GM23338 (cell line): ENCODE measurements at regions not wholly inside any gene's neighbourhood (a gene's known extent, or its start where the extent isn't known, plus 50 kb on each side); places are given as distances from the start of the nearest gene placed in this dataset.

Experiments
- ATAC-seq: fragments of 200-7000 bp; cut with Tn5 transposase; 3 replicates; pipeline ENCODE4 v1.9.1; 2020
- DNase-seq: peaks from one replicate; pipeline ENCODE4 v3.0.0-alpha.2; 2015; ENCODE audit warnings: low spot score
- H2AFZ ChIP-seq: fragments of 200-600 bp; sonication (generic); 2 replicates; pipeline ENCODE4 v1.8.0; 2016; ENCODE audit warnings: antibody characterized with exemption, mild to moderate bottlenecking, moderate library complexity
- H3F3A ChIP-seq: fragments of 200-600 bp; sonication (generic); replicated peaks from 2 replicates; pipeline ENCODE4 v1.8.0; 2017; ENCODE audit warnings: antibody characterized with exemption, mixed run types, low read depth
- H3K27ac ChIP-seq: fragments of 200-600 bp; sonication (generic); 2 replicates; pipeline ENCODE4 v1.6.1; 2016; ENCODE audit warnings: low read depth
- H3K27me3 ChIP-seq: fragments of 200-600 bp; sonication (generic); 2 replicates; pipeline ENCODE4 v1.8.0; 2016; ENCODE audit warnings: mild to moderate bottlenecking, mixed run types, moderate library complexity; ENCODE audit not compliant: insufficient read depth
- H3K36me3 ChIP-seq: fragments of 200-600 bp; sonication (generic); 2 replicates; pipeline ENCODE4 v1.8.0; 2016; ENCODE audit warnings: mild to moderate bottlenecking; ENCODE audit not compliant: insufficient read depth
- H3K4me1 ChIP-seq: fragments of 200-600 bp; sonication (generic); 2 replicates; pipeline ENCODE4 v1.8.0; 2016; ENCODE audit warnings: mild to moderate bottlenecking, moderate library complexity; ENCODE audit not compliant: insufficient read depth
- H3K4me2 ChIP-seq: fragments of 200-600 bp; sonication (generic); 2 replicates; pipeline ENCODE4 v1.7.1; 2017; ENCODE audit warnings: mixed run types
- H3K4me3 ChIP-seq: fragments of 200-600 bp; sonication (generic); 2 replicates; pipeline ENCODE4 v1.6.1; 2016; ENCODE audit warnings: mixed run types
- H3K79me2 ChIP-seq: fragments of 200-600 bp; sonication (generic); replicated peaks from 2 replicates; pipeline ENCODE4 v1.8.0; 2017; ENCODE audit warnings: mild to moderate bottlenecking; ENCODE audit not compliant: insufficient read depth
- H3K9me2 ChIP-seq: fragments of 200-600 bp; sonication (generic); 2 replicates; pipeline ENCODE4 v1.8.0; 2017; ENCODE audit not compliant: insufficient read depth
- H4K20me1 ChIP-seq: fragments of 200-600 bp; sonication (generic); replicated peaks from 2 replicates; pipeline ENCODE4 v1.8.0; 2017; ENCODE audit warnings: mild to moderate bottlenecking; ENCODE audit not compliant: insufficient read depth
- H3K27ac Mint-ChIP-seq: 2 replicates; pipeline ENCODE4 v1.8.0; 2020; ENCODE audit warnings: inconsistent platforms, mild to moderate bottlenecking, moderate library complexity, mixed read lengths
- H3K27me3 Mint-ChIP-seq: 3 replicates; pipeline ENCODE4 v1.8.0; 2022; ENCODE audit warnings: low read depth, mild to moderate bottlenecking, moderate library complexity, mixed read lengths, inconsistent platforms; ENCODE audit not compliant: insufficient read depth, poor library complexity
- H3K36me3 Mint-ChIP-seq: 3 replicates; pipeline ENCODE4 v1.8.0; 2021; ENCODE audit warnings: low read depth, mild to moderate bottlenecking, inconsistent platforms, moderate library complexity, mixed read lengths
- H3K4me1 Mint-ChIP-seq: 3 replicates; pipeline ENCODE4 v1.8.0; 2020; ENCODE audit warnings: mild to moderate bottlenecking, inconsistent platforms, mixed read lengths
- H3K4me3 Mint-ChIP-seq: 3 replicates; pipeline ENCODE4 v1.8.0; 2021; ENCODE audit warnings: moderate library complexity, mild to moderate bottlenecking, inconsistent platforms, mixed read lengths
- H3K9me3 Mint-ChIP-seq: 3 replicates; pipeline ENCODE4 v1.8.0; 2020; ENCODE audit warnings: moderate library complexity, mild to moderate bottlenecking, inconsistent platforms, mixed read lengths
- CREB1 ChIP-seq: fragments of 250-450 bp; sonication (Bioruptor Pico); IDR thresholded peaks from 2 replicates; pipeline ENCODE4 v1.5.0; 2020; ENCODE audit warnings: low read depth, mild to moderate bottlenecking, moderate library complexity
- EZH2 ChIP-seq: fragments of 200-600 bp; sonication (generic); IDR thresholded peaks from one replicate; pipeline ENCODE4 v1.8.0; 2017; ENCODE audit warnings: antibody characterized with exemption, mild to moderate bottlenecking, low read depth; ENCODE audit not compliant: unreplicated experiment
- EZH2phosphoT487 ChIP-seq: fragments of 200-600 bp; sonication (generic); IDR thresholded peaks from one replicate; pipeline ENCODE4 v1.8.1; 2018; ENCODE audit warnings: antibody characterized with exemption; ENCODE audit not compliant: unreplicated experiment
- JUNB ChIP-seq: IDR thresholded peaks from one replicate; pipeline ENCODE4 v1.6.1; 2016; ENCODE audit warnings: antibody characterized with exemption; ENCODE audit not compliant: unreplicated experiment
- NANOG ChIP-seq: IDR thresholded peaks from 2 replicates; pipeline ENCODE4 v1.6.1; 2016; ENCODE audit warnings: antibody characterized with exemption, borderline replicate concordance
- POLR2AphosphoS5 ChIP-seq: IDR thresholded peaks from 2 replicates; pipeline ENCODE4 v1.6.1; 2016; ENCODE audit warnings: antibody characterized with exemption, low read depth
- STAT1 ChIP-seq: IDR thresholded peaks from one replicate; pipeline ENCODE4 v1.6.1; 2016; ENCODE audit warnings: antibody characterized with exemption; ENCODE audit not compliant: unreplicated experiment
- ZNF114 ChIP-seq: fragments of 250-450 bp; sonication (Bioruptor Pico); IDR thresholded peaks from 2 replicates; pipeline ENCODE4 v1.5.0; 2020; ENCODE audit warnings: mild to moderate bottlenecking, moderate library complexity
- ZNF331 ChIP-seq: fragments of 250-450 bp; sonication (Bioruptor Pico); IDR thresholded peaks from 2 replicates; pipeline ENCODE4 v1.5.0; 2020; ENCODE audit warnings: low read depth, mild to moderate bottlenecking, moderate library complexity
- TF ChIP-seq, protein P1 (sequence below): fragments of 250-450 bp; sonication (Bioruptor Pico); IDR thresholded peaks from 2 replicates; pipeline ENCODE4 v1.5.0; 2020; ENCODE audit warnings: mild to moderate bottlenecking, moderate library complexity
- TF ChIP-seq, protein P2 (sequence below): IDR thresholded peaks from 2 replicates; pipeline ENCODE4 v1.6.1; 2016; ENCODE audit warnings: antibody characterized with exemption
- TF ChIP-seq, protein P3 (sequence below), 2 experiments: fragments of 200-600 bp in 1 of 2; sonication (generic) in 1 of 2; conservative IDR thresholded peaks; 2 replicates each; pipeline versions ENCODE4 v1.5.1 to v1.6.1; 2016 to 2017; ENCODE audit warnings: antibody characterized with exemption in 2 of 2, low read depth in 2 of 2, mild to moderate bottlenecking in 2 of 2, moderate library complexity in 1 of 2
- TF ChIP-seq, protein P4 (sequence below): IDR thresholded peaks from one replicate; pipeline ENCODE4 v1.6.1; 2018; ENCODE audit warnings: antibody characterized with exemption; ENCODE audit not compliant: unreplicated experiment

DNA sequence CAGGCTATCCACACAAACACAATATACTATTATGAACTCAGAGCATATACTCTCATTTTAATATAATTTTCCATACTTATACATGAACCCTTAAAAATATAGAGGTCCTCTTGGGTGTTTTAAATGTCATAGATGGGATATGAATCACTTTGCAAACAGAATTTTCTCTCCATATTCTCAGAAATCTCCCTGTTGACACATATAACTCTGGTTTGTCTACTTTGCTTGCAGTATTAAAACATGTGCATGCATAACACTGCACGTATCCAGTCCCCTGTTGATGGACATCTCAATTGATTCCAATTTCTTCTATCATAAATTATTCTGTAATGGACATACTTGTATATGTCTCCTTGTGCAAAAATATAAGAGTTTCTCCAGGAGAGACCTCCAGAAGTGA lies 417.5 kb upstream of the TBX3 start:
- H3K27ac Mint-ChIP-seq: no peak overlapping the region
- H3K36me3 Mint-ChIP-seq: no peaks in the 10 kb centered on the region
- DNase-seq (no peak), ATAC-seq (no peak)
- H4K20me1 ChIP-seq: no peaks in the 10 kb centered on the region
- H3K9me2 ChIP-seq: no peaks in the 10 kb centered on the region
- no peak overlapping the region for H2AFZ ChIP-seq
- no peak overlapping the region for H3K4me2 ChIP-seq
- H3K36me3 ChIP-seq: no peaks in the 10 kb centered on the region
- H3K79me2 ChIP-seq: no peaks in the 10 kb centered on the region
- H3K4me1 ChIP-seq: no peaks in the 10 kb centered on the region
- no peaks in the 10 kb centered on the region for H3K4me1 Mint-ChIP-seq
- TF ChIP-seq POLR2AphosphoS5 (no peak), EZH2phosphoT487 (no peak), STAT1 (no peak), JUNB (no peak), EZH2 (no peak), ZNF331 (no peak), NANOG (no peak), ZNF114 (CRISPR knock-in tag) (no peak), CREB1 (CRISPR knock-in tag) (no peak)
- TF ChIP-seq, protein P1, sequence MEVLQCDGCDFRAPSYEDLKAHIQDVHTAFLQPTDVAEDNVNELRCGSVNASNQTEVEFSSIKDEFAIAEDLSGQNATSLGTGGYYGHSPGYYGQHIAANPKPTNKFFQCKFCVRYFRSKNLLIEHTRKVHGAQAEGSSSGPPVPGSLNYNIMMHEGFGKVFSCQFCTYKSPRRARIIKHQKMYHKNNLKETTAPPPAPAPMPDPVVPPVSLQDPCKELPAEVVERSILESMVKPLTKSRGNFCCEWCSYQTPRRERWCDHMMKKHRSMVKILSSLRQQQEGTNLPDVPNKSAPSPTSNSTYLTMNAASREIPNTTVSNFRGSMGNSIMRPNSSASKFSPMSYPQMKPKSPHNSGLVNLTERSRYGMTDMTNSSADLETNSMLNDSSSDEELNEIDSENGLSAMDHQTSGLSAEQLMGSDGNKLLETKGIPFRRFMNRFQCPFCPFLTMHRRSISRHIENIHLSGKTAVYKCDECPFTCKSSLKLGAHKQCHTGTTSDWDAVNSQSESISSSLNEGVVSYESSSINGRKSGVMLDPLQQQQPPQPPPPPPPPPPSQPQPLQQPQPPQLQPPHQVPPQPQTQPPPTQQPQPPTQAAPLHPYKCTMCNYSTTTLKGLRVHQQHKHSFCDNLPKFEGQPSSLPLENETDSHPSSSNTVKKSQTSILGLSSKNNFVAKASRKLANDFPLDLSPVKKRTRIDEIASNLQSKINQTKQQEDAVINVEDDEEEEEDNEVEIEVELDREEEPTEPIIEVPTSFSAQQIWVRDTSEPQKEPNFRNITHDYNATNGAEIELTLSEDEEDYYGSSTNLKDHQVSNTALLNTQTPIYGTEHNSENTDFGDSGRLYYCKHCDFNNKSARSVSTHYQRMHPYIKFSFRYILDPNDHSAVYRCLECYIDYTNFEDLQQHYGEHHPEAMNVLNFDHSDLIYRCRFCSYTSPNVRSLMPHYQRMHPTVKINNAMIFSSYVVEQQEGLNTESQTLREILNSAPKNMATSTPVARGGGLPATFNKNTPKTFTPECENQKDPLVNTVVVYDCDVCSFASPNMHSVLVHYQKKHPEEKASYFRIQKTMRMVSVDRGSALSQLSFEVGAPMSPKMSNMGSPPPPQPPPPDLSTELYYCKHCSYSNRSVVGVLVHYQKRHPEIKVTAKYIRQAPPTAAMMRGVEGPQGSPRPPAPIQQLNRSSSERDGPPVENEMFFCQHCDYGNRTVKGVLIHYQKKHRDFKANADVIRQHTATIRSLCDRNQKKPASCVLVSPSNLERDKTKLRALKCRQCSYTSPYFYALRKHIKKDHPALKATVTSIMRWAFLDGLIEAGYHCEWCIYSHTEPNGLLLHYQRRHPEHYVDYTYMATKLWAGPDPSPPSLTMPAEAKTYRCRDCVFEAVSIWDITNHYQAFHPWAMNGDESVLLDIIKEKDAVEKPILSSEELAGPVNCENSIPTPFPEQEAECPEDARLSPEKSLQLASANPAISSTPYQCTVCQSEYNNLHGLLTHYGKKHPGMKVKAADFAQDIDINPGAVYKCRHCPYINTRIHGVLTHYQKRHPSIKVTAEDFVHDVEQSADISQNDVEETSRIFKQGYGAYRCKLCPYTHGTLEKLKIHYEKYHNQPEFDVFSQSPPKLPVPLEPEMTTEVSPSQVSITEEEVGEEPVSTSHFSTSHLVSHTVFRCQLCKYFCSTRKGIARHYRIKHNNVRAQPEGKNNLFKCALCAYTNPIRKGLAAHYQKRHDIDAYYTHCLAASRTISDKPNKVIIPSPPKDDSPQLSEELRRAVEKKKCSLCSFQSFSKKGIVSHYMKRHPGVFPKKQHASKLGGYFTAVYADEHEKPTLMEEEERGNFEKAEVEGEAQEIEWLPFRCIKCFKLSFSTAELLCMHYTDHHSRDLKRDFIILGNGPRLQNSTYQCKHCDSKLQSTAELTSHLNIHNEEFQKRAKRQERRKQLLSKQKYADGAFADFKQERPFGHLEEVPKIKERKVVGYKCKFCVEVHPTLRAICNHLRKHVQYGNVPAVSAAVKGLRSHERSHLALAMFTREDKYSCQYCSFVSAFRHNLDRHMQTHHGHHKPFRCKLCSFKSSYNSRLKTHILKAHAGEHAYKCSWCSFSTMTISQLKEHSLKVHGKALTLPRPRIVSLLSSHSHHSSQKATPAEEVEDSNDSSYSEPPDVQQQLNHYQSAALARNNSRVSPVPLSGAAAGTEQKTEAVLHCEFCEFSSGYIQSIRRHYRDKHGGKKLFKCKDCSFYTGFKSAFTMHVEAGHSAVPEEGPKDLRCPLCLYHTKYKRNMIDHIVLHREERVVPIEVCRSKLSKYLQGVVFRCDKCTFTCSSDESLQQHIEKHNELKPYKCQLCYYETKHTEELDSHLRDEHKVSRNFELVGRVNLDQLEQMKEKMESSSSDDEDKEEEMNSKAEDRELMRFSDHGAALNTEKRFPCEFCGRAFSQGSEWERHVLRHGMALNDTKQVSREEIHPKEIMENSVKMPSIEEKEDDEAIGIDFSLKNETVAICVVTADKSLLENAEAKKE (CRISPR knock-in tag): no peak
- TF ChIP-seq, protein P2, sequence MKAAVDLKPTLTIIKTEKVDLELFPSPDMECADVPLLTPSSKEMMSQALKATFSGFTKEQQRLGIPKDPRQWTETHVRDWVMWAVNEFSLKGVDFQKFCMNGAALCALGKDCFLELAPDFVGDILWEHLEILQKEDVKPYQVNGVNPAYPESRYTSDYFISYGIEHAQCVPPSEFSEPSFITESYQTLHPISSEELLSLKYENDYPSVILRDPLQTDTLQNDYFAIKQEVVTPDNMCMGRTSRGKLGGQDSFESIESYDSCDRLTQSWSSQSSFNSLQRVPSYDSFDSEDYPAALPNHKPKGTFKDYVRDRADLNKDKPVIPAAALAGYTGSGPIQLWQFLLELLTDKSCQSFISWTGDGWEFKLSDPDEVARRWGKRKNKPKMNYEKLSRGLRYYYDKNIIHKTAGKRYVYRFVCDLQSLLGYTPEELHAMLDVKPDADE: no peak
- TF ChIP-seq, protein P3, sequence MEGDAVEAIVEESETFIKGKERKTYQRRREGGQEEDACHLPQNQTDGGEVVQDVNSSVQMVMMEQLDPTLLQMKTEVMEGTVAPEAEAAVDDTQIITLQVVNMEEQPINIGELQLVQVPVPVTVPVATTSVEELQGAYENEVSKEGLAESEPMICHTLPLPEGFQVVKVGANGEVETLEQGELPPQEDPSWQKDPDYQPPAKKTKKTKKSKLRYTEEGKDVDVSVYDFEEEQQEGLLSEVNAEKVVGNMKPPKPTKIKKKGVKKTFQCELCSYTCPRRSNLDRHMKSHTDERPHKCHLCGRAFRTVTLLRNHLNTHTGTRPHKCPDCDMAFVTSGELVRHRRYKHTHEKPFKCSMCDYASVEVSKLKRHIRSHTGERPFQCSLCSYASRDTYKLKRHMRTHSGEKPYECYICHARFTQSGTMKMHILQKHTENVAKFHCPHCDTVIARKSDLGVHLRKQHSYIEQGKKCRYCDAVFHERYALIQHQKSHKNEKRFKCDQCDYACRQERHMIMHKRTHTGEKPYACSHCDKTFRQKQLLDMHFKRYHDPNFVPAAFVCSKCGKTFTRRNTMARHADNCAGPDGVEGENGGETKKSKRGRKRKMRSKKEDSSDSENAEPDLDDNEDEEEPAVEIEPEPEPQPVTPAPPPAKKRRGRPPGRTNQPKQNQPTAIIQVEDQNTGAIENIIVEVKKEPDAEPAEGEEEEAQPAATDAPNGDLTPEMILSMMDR (conservative IDR thresholded peaks at IDR 0.05; ENCODE audit: low read depth in 2 of 2): no peak
- TF ChIP-seq, protein P4, sequence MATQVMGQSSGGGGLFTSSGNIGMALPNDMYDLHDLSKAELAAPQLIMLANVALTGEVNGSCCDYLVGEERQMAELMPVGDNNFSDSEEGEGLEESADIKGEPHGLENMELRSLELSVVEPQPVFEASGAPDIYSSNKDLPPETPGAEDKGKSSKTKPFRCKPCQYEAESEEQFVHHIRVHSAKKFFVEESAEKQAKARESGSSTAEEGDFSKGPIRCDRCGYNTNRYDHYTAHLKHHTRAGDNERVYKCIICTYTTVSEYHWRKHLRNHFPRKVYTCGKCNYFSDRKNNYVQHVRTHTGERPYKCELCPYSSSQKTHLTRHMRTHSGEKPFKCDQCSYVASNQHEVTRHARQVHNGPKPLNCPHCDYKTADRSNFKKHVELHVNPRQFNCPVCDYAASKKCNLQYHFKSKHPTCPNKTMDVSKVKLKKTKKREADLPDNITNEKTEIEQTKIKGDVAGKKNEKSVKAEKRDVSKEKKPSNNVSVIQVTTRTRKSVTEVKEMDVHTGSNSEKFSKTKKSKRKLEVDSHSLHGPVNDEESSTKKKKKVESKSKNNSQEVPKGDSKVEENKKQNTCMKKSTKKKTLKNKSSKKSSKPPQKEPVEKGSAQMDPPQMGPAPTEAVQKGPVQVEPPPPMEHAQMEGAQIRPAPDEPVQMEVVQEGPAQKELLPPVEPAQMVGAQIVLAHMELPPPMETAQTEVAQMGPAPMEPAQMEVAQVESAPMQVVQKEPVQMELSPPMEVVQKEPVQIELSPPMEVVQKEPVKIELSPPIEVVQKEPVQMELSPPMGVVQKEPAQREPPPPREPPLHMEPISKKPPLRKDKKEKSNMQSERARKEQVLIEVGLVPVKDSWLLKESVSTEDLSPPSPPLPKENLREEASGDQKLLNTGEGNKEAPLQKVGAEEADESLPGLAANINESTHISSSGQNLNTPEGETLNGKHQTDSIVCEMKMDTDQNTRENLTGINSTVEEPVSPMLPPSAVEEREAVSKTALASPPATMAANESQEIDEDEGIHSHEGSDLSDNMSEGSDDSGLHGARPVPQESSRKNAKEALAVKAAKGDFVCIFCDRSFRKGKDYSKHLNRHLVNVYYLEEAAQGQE: no peak
- H3K27me3 Mint-ChIP-seq: no peaks in the 10 kb centered on the region
- H3K4me3 ChIP-seq: no peak overlapping the region
- H3K27ac ChIP-seq: no peak overlapping the region
- no peaks in the 10 kb centered on the region for H3K27me3 ChIP-seq
- peaks cover 6% of the 10 kb centered on the region; the same call in 2 of the 3 replicates for H3K9me3 Mint-ChIP-seq
- no peaks in the 10 kb centered on the region for H3F3A ChIP-seq
- no peak overlapping the region for H3K4me3 Mint-ChIP-seq
